GM12878 (cell line): ENCODE measurements at regions not wholly inside any gene's neighbourhood (a gene's known extent, or its start where the extent isn't known, plus 50 kb on each side); places are given as distances from the start of the nearest gene placed in this dataset.
A peak's percentile ranks its signal among the peaks of the same experiment; 100 is the strongest.

Experiments
- ATAC-seq: fragments of 200-7000 bp; cut with Tn5 transposase; 3 replicates; pipeline ENCODE4 v1.9.1; 2020; ENCODE audit warnings: mild to moderate bottlenecking, moderate library complexity
- BruUV-seq: library from RNA; stranded (reverse); fragments of 400-500 nt; replicated peaks from 2 replicates; lab custom pipeline; 2021; lab: Mats Ljungman, UMichigan
- CTCF ChIA-PET: fragments of 300-600 bp; sonication (Branson Sonifier 250); formaldehyde crosslinking; extraction: SDS; loops from one replicate; lab custom pipeline; 2021; ENCODE audit warnings: inconsistent platforms; lab: Yijun Ruan, JAX
- POLR2A ChIA-PET: fragments of 350-600 bp; formaldehyde crosslinking; extraction: SDS; loops from one replicate; lab custom pipeline; 2021; ENCODE audit warnings: inconsistent platforms; lab: Charles Lee
- RAD21 ChIA-PET: fragments of 300-600 bp; sonication (Branson Sonifier 250); formaldehyde crosslinking; loops from one replicate; lab custom pipeline; 2023; ENCODE audit warnings: antibody characterized with exemption; ENCODE audit not compliant: unreplicated experiment; lab: Charles Lee
- SMC1A ChIA-PET: fragments of 300-600 bp; sonication (Branson Sonifier 250); formaldehyde crosslinking; loops from one replicate; lab custom pipeline; 2023; ENCODE audit not compliant: unreplicated experiment, uncharacterized antibody; lab: Charles Lee
- DNase-seq: peaks from one replicate; pipeline ENCODE4 v3.0.0-alpha.2; 2011; ENCODE audit warnings: low read depth, low spot score
- FAIRE-seq: peaks from 3 replicates; lab custom pipeline; 2011; peaks lifted over from hg19 to GRCh38; lab: Jason Lieb, UNC
- H2AFZ ChIP-seq: 2 replicates; pipeline ENCODE4 v1.6.0; 2011; ENCODE audit warnings: low read depth, low read length, control low read depth; ENCODE audit not compliant: control insufficient read depth
- H3K27ac ChIP-seq: 2 replicates; pipeline ENCODE4 v1.5.1; 2011; ENCODE audit warnings: control low read depth; ENCODE audit not compliant: control insufficient read depth, insufficient read depth
- H3K27me3 ChIP-seq, 2 experiments: replicated peaks in 1 of 2; 2 replicates each; pipeline versions ENCODE4 v1.6.0 to v1.6.1; 2011; ENCODE audit warnings: low read length in 1 of 2; ENCODE audit not compliant: control insufficient read depth in 2 of 2, insufficient read depth in 2 of 2
- H3K36me3 ChIP-seq, 2 experiments: 2 replicates each; pipeline ENCODE4 v1.5.1; 2011; ENCODE audit warnings: low read length in 1 of 2; ENCODE audit not compliant: control insufficient read depth in 2 of 2, insufficient read depth in 2 of 2
- H3K4me1 ChIP-seq: 2 replicates; pipeline ENCODE4 v1.6.1; 2011; ENCODE audit warnings: mild to moderate bottlenecking, low read length, moderate library complexity, mixed read lengths; ENCODE audit not compliant: control insufficient read depth, insufficient read depth
- H3K4me2 ChIP-seq: 2 replicates; pipeline ENCODE4 v1.6.0; 2011; ENCODE audit warnings: control low read depth; ENCODE audit not compliant: control insufficient read depth, insufficient read depth
- H3K4me3 ChIP-seq: fragments of 200-600 bp; sonication (generic); 2 replicates; pipeline ENCODE4 v1.5.1; 2016
- H3K79me2 ChIP-seq: 2 replicates; pipeline ENCODE4 v1.6.0; 2011; ENCODE audit warnings: low read length; ENCODE audit not compliant: control insufficient read depth, insufficient read depth
- H3K9ac ChIP-seq: 2 replicates; pipeline ENCODE4 v1.8.0; 2011; ENCODE audit warnings: low read length, control low read depth, mixed read lengths; ENCODE audit not compliant: control insufficient read depth, insufficient read depth
- H3K9me3 ChIP-seq: replicated peaks from 3 replicates; pipeline ENCODE4 v1.5.1; 2011; ENCODE audit warnings: mild to moderate bottlenecking, low read length; ENCODE audit not compliant: control insufficient read depth, insufficient read depth
- H4K20me1 ChIP-seq: 2 replicates; pipeline ENCODE4 v1.6.0; 2011; ENCODE audit not compliant: control insufficient read depth, insufficient read depth
- CHD2 ChIP-seq: IDR thresholded peaks from 2 replicates; pipeline ENCODE4 v1.6.1; 2011; ENCODE audit warnings: low read depth, low read length, improper control_type of control experiment, borderline replicate concordance
- DPF2 ChIP-seq: fragments of 450-650 bp; IDR thresholded peaks from 2 replicates; pipeline ENCODE4 v1.6.1; 2017; ENCODE audit warnings: mild to moderate bottlenecking
- EED ChIP-seq: sonication (generic); IDR thresholded peaks from 2 replicates; pipeline ENCODE4 v1.6.1; 2016; ENCODE audit warnings: antibody characterized with exemption, low read depth
- EP300 ChIP-seq, 2 experiments: fragments of 150-350 bp in 1 of 2; IDR thresholded peaks; 2 replicates each; pipeline ENCODE4 v1.6.1; 2011 to 2012; ENCODE audit warnings: low read depth in 2 of 2, low read length in 2 of 2, borderline replicate concordance in 1 of 2, improper control_type of control experiment in 1 of 2, inconsistent platforms in 1 of 2; ENCODE audit not compliant: control insufficient read depth in 1 of 2
- ESRRA ChIP-seq: IDR thresholded peaks from 2 replicates; pipeline ENCODE4 v1.6.1; 2012; ENCODE audit warnings: mild to moderate bottlenecking, low read length, improper control_type of control experiment
- IKZF1 ChIP-seq: fragments of 450-650 bp; conservative IDR thresholded peaks from 2 replicates; pipeline ENCODE4 v1.6.1; 2017; ENCODE audit warnings: antibody characterized with exemption, mild to moderate bottlenecking
- POLR2A ChIP-seq: IDR thresholded peaks from 2 replicates; pipeline ENCODE4 v1.6.1; 2011; ENCODE audit warnings: low read depth, mild to moderate bottlenecking, low read length
- RAD21 ChIP-seq: IDR thresholded peaks from 2 replicates; pipeline ENCODE4 v1.6.1; 2011; ENCODE audit warnings: mild to moderate bottlenecking, low read depth, low read length, moderate library complexity; ENCODE audit not compliant: insufficient read depth
- TAF1 ChIP-seq: IDR thresholded peaks from 2 replicates; pipeline ENCODE4 v1.6.1; 2011; ENCODE audit warnings: mild to moderate bottlenecking, low read depth, low read length, borderline replicate concordance
- TARDBP ChIP-seq: IDR thresholded peaks from 2 replicates; pipeline ENCODE4 v1.6.1; 2016; ENCODE audit warnings: borderline replicate concordance
- TCF12 ChIP-seq: IDR thresholded peaks from 2 replicates; pipeline ENCODE4 v1.6.1; 2011; ENCODE audit warnings: low read depth, mild to moderate bottlenecking, low read length
- WGBS: methylation state at CpG from one replicate; pipeline ENCODE4 v1.1.6; 2016; ENCODE audit warnings: low lambda C conversion rate; ENCODE audit not compliant: insufficient replicate concordance, insufficient coverage; ENCODE audit errors: missing lambda C conversion rate; 5-methylcytosine and 5-hydroxymethylcytosine counted together
- in situ Hi-C: fragments of 300-500 bp; cut with MboI; formaldehyde crosslinking; loops from 9 replicates; pipeline ENCODE4 v1.14.3; 2018; ENCODE audit warnings: mixed read lengths
- intact Hi-C: fragments of 100-400 bp; cut with micrococcal nuclease; formaldehyde crosslinking; loops from one replicate; pipeline ENCODE4 v1.14.2; 2022; ENCODE audit not compliant: unreplicated experiment
- TF ChIP-seq, protein P1 (sequence below): fragments of 450-650 bp; IDR thresholded peaks from 2 replicates; pipeline ENCODE4 v1.6.1; 2016; ENCODE audit warnings: mild to moderate bottlenecking, moderate library complexity, borderline replicate concordance
- TF ChIP-seq, protein P2 (sequence below): fragments of 450-650 bp; IDR thresholded peaks from 2 replicates; pipeline ENCODE4 v1.6.1; 2017; ENCODE audit warnings: low read depth, mild to moderate bottlenecking, moderate library complexity
- TF ChIP-seq, protein P3 (sequence below): fragments of 450-650 bp; IDR thresholded peaks from 2 replicates; pipeline ENCODE4 v1.6.1; 2016; ENCODE audit warnings: mild to moderate bottlenecking
- TF ChIP-seq, protein P4 (sequence below): IDR thresholded peaks from 2 replicates; pipeline ENCODE4 v1.6.1; 2012; ENCODE audit warnings: low read depth, low read length, improper control_type of control experiment

DNA sequence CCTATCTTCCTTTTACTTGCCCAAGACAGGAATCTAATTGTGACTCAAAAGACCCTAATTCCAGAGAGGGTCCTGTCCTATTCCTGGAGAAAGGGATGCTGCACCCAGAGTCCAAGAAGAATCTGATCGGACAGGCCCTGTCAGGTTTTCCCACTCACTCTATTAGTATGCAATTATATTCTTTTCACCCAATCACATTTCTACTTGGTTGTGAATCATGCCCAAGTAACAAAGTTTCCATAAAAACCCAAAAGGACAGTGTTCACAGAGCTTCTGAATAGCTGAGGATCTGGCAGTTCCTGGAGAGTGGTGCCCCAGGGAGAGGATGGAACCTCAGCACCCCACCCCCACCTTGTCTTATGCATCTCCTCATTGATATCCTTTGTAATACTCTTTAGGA lies 135.3 kb upstream of the SLITRK5 start (continued):
- TF ChIP-seq TARDBP (no peak), EP300 (IDR thresholded peaks at IDR 0.05; ENCODE audit: borderline replicate concordance in 1 of 2, control insufficient read depth in 1 of 2, low read depth in 2 of 2, low read length in 2 of 2) (no peak), RAD21 (no peak), CHD2 (no peak)
- TF ChIP-seq, protein P1, sequence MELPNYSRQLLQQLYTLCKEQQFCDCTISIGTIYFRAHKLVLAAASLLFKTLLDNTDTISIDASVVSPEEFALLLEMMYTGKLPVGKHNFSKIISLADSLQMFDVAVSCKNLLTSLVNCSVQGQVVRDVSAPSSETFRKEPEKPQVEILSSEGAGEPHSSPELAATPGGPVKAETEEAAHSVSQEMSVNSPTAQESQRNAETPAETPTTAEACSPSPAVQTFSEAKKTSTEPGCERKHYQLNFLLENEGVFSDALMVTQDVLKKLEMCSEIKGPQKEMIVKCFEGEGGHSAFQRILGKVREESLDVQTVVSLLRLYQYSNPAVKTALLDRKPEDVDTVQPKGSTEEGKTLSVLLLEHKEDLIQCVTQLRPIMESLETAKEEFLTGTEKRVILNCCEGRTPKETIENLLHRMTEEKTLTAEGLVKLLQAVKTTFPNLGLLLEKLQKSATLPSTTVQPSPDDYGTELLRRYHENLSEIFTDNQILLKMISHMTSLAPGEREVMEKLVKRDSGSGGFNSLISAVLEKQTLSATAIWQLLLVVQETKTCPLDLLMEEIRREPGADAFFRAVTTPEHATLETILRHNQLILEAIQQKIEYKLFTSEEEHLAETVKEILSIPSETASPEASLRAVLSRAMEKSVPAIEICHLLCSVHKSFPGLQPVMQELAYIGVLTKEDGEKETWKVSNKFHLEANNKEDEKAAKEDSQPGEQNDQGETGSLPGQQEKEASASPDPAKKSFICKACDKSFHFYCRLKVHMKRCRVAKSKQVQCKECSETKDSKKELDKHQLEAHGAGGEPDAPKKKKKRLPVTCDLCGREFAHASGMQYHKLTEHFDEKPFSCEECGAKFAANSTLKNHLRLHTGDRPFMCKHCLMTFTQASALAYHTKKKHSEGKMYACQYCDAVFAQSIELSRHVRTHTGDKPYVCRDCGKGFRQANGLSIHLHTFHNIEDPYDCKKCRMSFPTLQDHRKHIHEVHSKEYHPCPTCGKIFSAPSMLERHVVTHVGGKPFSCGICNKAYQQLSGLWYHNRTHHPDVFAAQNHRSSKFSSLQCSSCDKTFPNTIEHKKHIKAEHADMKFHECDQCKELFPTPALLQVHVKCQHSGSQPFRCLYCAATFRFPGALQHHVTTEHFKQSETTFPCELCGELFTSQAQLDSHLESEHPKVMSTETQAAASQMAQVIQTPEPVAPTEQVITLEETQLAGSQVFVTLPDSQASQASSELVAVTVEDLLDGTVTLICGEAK, result no peak

DNA sequence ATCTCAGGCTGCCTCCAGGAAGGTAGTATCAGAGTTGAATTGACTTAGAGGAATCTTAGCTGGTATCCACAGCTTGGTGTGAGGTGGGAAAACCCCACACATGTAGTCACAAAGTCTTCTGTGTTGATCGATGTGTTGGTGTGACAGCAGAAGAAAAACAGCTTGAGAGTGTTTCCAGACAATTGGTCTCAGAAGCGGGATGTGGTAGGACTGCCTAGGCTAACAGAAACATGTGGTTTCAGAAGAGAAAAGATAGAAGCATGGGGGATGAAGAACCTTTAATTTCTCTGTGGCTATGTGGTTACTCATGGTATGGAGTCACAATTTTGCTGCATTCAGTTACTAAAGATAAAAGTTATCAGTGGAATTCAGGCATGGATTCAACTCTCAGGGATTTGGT lies 134.7 kb upstream of the SLITRK5 start:
- FAIRE-seq, result no peak
- H3K36me3 ChIP-seq, result no peaks in the 10 kb centered on the region
- no peak overlapping the region for H3K4me2 ChIP-seq
- POLR2A ChIA-PET, result interaction anchor here (1.2 to 1.7 kb wide), 5 partner anchors 9 to 23 kb away, joined by 4 to 7 read pairs (median 5); no protein-coding TSS in a partner anchor
- WGBS, result 13% methylated on average over 2 of the region's 2 CpGs
- RAD21 ChIA-PET, result interaction anchor here (0.9 to 2.9 kb wide), 9 partner anchors 9 to 130 kb away, joined by 3 to 34 read pairs (median 5); no protein-coding TSS in a partner anchor
- no peaks in the 10 kb centered on the region for H3K27me3 ChIP-seq
- SMC1A ChIA-PET, result interaction anchor here (0.6 to 5.3 kb wide), 21 partner anchors 10 to 190 kb away, joined by 3 to 62 read pairs (median 4); no protein-coding TSS in a partner anchor
- H2AFZ ChIP-seq, result no peak overlapping the region
- H3K4me3 ChIP-seq, result no peak overlapping the region
- H3K9ac ChIP-seq, result no peak overlapping the region
- in situ Hi-C loops (no loop called here), intact Hi-C loops (no loop called here)
- CTCF ChIA-PET, result interaction anchor here (0.6 to 2.1 kb wide), 6 partner anchors 10 to 21 kb away, joined by 3 to 5 read pairs (median 4); no protein-coding TSS in a partner anchor
- no peaks in the 10 kb centered on the region for H3K79me2 ChIP-seq
- H3K4me1 ChIP-seq, result no peaks in the 10 kb centered on the region
- no peak overlapping the region for H3K27ac ChIP-seq
- no peak for DNase-seq
- BruUV-seq, result no TSS peak
- H3K9me3 ChIP-seq, result no peaks in the 10 kb centered on the region; the same call in 2 of the 3 replicates
- H4K20me1 ChIP-seq, result no peaks in the 10 kb centered on the region
- peak; percentile 84 for ATAC-seq
- TF ChIP-seq EED (no peak), DPF2 (peak; percentile 17; the same call in 1 of the 2 replicates), IKZF1 (peak; percentile 70), TCF12 (peak; percentile 69; the same call in 1 of the 2 replicates), TAF1 (no peak), ESRRA (no peak), POLR2A (no peak)
- TF ChIP-seq, protein P2, sequence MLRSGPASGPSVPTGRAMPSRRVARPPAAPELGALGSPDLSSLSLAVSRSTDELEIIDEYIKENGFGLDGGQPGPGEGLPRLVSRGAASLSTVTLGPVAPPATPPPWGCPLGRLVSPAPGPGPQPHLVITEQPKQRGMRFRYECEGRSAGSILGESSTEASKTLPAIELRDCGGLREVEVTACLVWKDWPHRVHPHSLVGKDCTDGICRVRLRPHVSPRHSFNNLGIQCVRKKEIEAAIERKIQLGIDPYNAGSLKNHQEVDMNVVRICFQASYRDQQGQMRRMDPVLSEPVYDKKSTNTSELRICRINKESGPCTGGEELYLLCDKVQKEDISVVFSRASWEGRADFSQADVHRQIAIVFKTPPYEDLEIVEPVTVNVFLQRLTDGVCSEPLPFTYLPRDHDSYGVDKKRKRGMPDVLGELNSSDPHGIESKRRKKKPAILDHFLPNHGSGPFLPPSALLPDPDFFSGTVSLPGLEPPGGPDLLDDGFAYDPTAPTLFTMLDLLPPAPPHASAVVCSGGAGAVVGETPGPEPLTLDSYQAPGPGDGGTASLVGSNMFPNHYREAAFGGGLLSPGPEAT, result peak; percentile 65; the same call in 1 of the 2 replicates
- TF ChIP-seq, protein P3, sequence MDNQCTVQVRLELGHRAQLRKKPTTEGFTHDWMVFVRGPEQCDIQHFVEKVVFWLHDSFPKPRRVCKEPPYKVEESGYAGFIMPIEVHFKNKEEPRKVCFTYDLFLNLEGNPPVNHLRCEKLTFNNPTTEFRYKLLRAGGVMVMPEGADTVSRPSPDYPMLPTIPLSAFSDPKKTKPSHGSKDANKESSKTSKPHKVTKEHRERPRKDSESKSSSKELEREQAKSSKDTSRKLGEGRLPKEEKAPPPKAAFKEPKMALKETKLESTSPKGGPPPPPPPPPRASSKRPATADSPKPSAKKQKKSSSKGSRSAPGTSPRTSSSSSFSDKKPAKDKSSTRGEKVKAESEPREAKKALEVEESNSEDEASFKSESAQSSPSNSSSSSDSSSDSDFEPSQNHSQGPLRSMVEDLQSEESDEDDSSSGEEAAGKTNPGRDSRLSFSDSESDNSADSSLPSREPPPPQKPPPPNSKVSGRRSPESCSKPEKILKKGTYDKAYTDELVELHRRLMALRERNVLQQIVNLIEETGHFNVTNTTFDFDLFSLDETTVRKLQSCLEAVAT, result peak; percentile 64
- TF ChIP-seq, protein P4, sequence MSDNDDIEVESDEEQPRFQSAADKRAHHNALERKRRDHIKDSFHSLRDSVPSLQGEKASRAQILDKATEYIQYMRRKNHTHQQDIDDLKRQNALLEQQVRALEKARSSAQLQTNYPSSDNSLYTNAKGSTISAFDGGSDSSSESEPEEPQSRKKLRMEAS, result no peak
